Trophoblast cell (in vitro differentiated cells and primary cell): ENCODE measurements at regions not wholly inside any gene's neighbourhood (a gene's known extent, or its start where the extent isn't known, plus 50 kb on each side); places are given as distances from the start of the nearest gene placed in this dataset.

Source experiments
- DNase-seq, 2 donors: peaks; one replicate each; pipeline ENCODE4 v3.0.0-alpha.2; 2016
- H2AFZ ChIP-seq: 2 replicates; pipeline ENCODE4 v1.6.1; 2013; ENCODE audit warnings: low read length, moderate library complexity, mild to moderate bottlenecking; ENCODE audit not compliant: insufficient read depth, poor library complexity
- H2AK5ac ChIP-seq: 2 replicates; pipeline ENCODE4 v1.6.1; 2013; ENCODE audit warnings: mild to moderate bottlenecking, low read length
- H2BK120ac ChIP-seq: 2 replicates; pipeline ENCODE4 v1.6.1; 2013; ENCODE audit warnings: low read length, mild to moderate bottlenecking, moderate library complexity; ENCODE audit not compliant: insufficient read depth, poor library complexity
- H2BK12ac ChIP-seq: 2 replicates; pipeline ENCODE4 v1.6.1; 2013; ENCODE audit warnings: mild to moderate bottlenecking, low read length, moderate library complexity
- H2BK5ac ChIP-seq: 2 replicates; pipeline ENCODE4 v1.6.1; 2013; ENCODE audit warnings: low read length, low read depth, moderate library complexity, mild to moderate bottlenecking; ENCODE audit not compliant: poor library complexity
- H3K14ac ChIP-seq: 2 replicates; pipeline ENCODE4 v1.6.1; 2013; ENCODE audit warnings: mild to moderate bottlenecking, low read length
- H3K18ac ChIP-seq: 2 replicates; pipeline ENCODE4 v1.6.1; 2013; ENCODE audit warnings: mild to moderate bottlenecking, low read length
- H3K23ac ChIP-seq: 2 replicates; pipeline ENCODE4 v1.6.1; 2013; ENCODE audit warnings: low read length
- H3K27ac ChIP-seq: 2 replicates; pipeline ENCODE4 v1.5.1; 2013; ENCODE audit warnings: low read depth, mild to moderate bottlenecking, inconsistent platforms, low read length, moderate library complexity
- H3K27me3 ChIP-seq: 2 replicates; pipeline ENCODE4 v1.6.1; 2013; ENCODE audit warnings: inconsistent platforms, mild to moderate bottlenecking, low read length, moderate library complexity; ENCODE audit not compliant: insufficient read depth
- H3K36me3 ChIP-seq, 2 experiments: 1 replicate in 1 of 2; 2 replicates in 1 of 2; pipeline ENCODE4 v1.6.1; 2013; ENCODE audit warnings: low read length in 2 of 2, mild to moderate bottlenecking in 2 of 2, moderate library complexity in 1 of 2; ENCODE audit not compliant: insufficient read depth in 2 of 2, control insufficient read depth in 1 of 2
- H3K4ac ChIP-seq: 2 replicates; pipeline ENCODE4 v1.6.1; 2013; ENCODE audit warnings: low read depth, mild to moderate bottlenecking, low read length, moderate library complexity
- H3K4me1 ChIP-seq, 2 experiments: 1 replicate in 1 of 2; 2 replicates in 1 of 2; pipeline ENCODE4 v1.6.1; 2013; ENCODE audit warnings: low read length in 2 of 2, mild to moderate bottlenecking in 2 of 2, moderate library complexity in 1 of 2; ENCODE audit not compliant: insufficient read depth in 2 of 2, control insufficient read depth in 1 of 2
- H3K4me2 ChIP-seq: 2 replicates; pipeline ENCODE4 v1.6.1; 2013; ENCODE audit warnings: inconsistent platforms, mild to moderate bottlenecking, low read length, moderate library complexity
- H3K4me3 ChIP-seq: 2 replicates; pipeline ENCODE4 v1.5.1; 2013; ENCODE audit warnings: mild to moderate bottlenecking, low read depth, low read length, inconsistent platforms
- H3K79me1 ChIP-seq: one replicate; pipeline ENCODE4 v1.6.1; 2013; ENCODE audit warnings: low read length
- H3K79me2 ChIP-seq: 2 replicates; pipeline ENCODE4 v1.6.1; 2013; ENCODE audit warnings: low read length, mild to moderate bottlenecking; ENCODE audit not compliant: control insufficient read depth, insufficient read depth, poor library complexity
- H3K9ac ChIP-seq: 2 replicates; pipeline ENCODE4 v1.6.1; 2013; ENCODE audit warnings: mild to moderate bottlenecking, low read length
- H3K9me3 ChIP-seq: 2 replicates; pipeline ENCODE4 v1.6.1; 2013; ENCODE audit warnings: low read depth, mild to moderate bottlenecking, control low read depth, inconsistent platforms, low read length; ENCODE audit not compliant: insufficient read depth
- H4K12ac ChIP-seq: 2 replicates; pipeline ENCODE4 v1.6.1; 2013; ENCODE audit warnings: low read depth, mild to moderate bottlenecking, low read length, moderate library complexity
- H4K8ac ChIP-seq: 2 replicates; pipeline ENCODE4 v1.6.1; 2013; ENCODE audit warnings: low read depth, mild to moderate bottlenecking, low read length, moderate library complexity
- H4K91ac ChIP-seq: one replicate; pipeline ENCODE4 v1.6.1; 2013; ENCODE audit warnings: low read depth, mild to moderate bottlenecking, low read length, moderate library complexity
- WGBS: extraction: QIAGEN DNeasy Blood & Tissue Kit; methylation state at CpG from one replicate; pipeline ENCODE4 v1.1.7; 2013; ENCODE audit warnings: missing lambda C conversion rate; ENCODE audit not compliant: insufficient read length, insufficient coverage; ENCODE audit errors: extremely low coverage; 5-methylcytosine and 5-hydroxymethylcytosine counted together

DNA sequence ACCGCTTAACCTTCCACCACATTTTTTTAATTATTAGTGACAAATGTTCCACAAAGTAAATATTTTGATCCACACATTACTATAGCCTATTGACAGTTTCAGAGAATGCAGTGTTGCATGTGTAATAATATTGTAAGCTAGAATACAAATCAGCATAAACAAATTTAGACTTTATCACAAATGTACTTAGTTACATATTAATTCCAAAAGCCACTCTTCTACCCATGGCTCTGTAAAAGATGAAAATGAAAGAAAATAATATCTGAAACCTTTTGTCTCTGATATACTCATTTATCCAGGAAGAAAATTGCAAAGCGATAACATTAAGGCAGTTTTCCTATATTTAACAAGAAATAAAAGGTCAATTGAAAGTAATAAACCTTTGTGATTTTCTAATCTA, 954.0 kb upstream of the MAN1A1 start:
- Histone ChIP-seq H3K14ac (no peak overlapping the region), H2AFZ (no peak overlapping the region), H3K4me3 (no peak overlapping the region), H2AK5ac (no peak overlapping the region), H2BK120ac (no peak overlapping the region), H3K4me2 (no peak overlapping the region), H3K4ac (no peak overlapping the region), H4K12ac (no peak overlapping the region), H3K9ac (no peak overlapping the region), H3K9me3 (no peaks in the 10 kb centered on the region), H3K79me2 (no peaks in the 10 kb centered on the region), H2BK5ac (no peak overlapping the region), H3K23ac (no peak overlapping the region), H3K18ac (no peak overlapping the region), H4K91ac (no peak overlapping the region), H4K8ac (no peak overlapping the region), H3K36me3 (no peaks in the 10 kb centered on the region), H3K79me1 (no peaks in the 10 kb centered on the region), H3K27ac (no peak overlapping the region), H3K27me3 (no peaks in the 10 kb centered on the region), H2BK12ac (no peak overlapping the region), H3K4me1 (no peaks in the 10 kb centered on the region)
- no peak for DNase-seq
- WGBS = no CpG with 5 or more reads among the region's 2 CpGs

DNA sequence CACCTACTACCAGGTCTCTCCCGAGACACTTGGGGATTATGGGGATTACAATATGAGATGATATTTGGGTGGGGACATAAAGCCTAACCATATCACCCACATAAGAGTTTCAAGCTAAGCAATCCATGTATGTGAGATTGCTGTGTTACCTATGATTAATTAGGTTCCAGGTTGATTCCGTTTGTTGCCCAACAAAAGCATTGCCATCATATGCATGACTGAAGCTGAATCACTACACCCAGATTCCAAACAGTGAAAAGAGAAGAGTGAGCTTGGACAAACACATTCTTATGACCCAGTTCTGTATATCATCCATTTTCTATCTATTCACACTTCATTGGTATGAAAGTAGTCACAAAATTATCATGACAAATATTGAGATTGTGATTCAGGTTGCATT, 952.5 kb upstream of the MAN1A1 start:
- no peak overlapping the region for H3K18ac ChIP-seq
- no peak overlapping the region for H4K12ac ChIP-seq
- H2AFZ ChIP-seq = no peak overlapping the region
- H3K23ac ChIP-seq = no peak overlapping the region
- no CpG with 5 or more reads among the region's 2 CpGs for WGBS
- no peak overlapping the region for H4K8ac ChIP-seq
- H3K4me2 ChIP-seq = no peak overlapping the region
- H3K9me3 ChIP-seq = no peaks in the 10 kb centered on the region
- H3K14ac ChIP-seq = no peak overlapping the region
- no peaks in the 10 kb centered on the region for H3K4me1 ChIP-seq
- H4K91ac ChIP-seq = no peak overlapping the region
- no peak for DNase-seq
- no peak overlapping the region for H3K9ac ChIP-seq
- no peak overlapping the region for H3K4ac ChIP-seq
- no peak overlapping the region for H2BK120ac ChIP-seq
- no peak overlapping the region for H3K27ac ChIP-seq
- H3K79me2 ChIP-seq = no peaks in the 10 kb centered on the region
- H3K36me3 ChIP-seq = no peaks in the 10 kb centered on the region
- H2BK12ac ChIP-seq = no peak overlapping the region
- H2BK5ac ChIP-seq = no peak overlapping the region
- no peaks in the 10 kb centered on the region for H3K79me1 ChIP-seq
- no peak overlapping the region for H2AK5ac ChIP-seq
- no peak overlapping the region for H3K4me3 ChIP-seq
- H3K27me3 ChIP-seq = no peaks in the 10 kb centered on the region

DNA sequence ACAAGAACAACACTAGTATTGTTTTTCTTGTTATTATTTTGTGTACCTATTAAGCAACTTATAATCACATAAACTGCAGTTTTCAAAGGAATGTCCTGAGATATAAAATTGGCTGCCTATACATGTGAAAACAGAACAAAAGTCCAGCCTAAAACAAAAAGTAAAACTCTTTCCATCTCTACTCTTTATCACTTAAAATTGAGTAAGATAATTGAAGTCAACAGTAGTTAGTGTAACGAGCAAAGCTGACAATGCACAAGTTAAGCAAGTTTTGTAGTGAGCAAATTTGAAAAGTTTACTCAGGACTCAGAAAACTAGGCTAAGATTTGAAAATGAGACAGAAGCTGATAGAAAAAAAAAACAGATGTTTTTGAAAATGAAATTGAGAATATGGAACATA, 941.4 kb upstream of the MAN1A1 start:
- Histone ChIP-seq H4K12ac (no peak overlapping the region), H3K4me1 (no peaks in the 10 kb centered on the region), H2BK5ac (no peak overlapping the region), H3K36me3 (no peaks in the 10 kb centered on the region), H2AK5ac (no peak overlapping the region), H3K4me3 (no peak overlapping the region), H4K8ac (no peak overlapping the region), H3K9ac (no peak overlapping the region), H3K9me3 (no peaks in the 10 kb centered on the region), H3K79me2 (no peaks in the 10 kb centered on the region), H2AFZ (no peak overlapping the region), H2BK12ac (no peak overlapping the region), H3K27ac (no peak overlapping the region), H3K27me3 (no peaks in the 10 kb centered on the region), H3K18ac (no peak overlapping the region), H2BK120ac (no peak overlapping the region), H3K14ac (no peak overlapping the region), H3K4ac (no peak overlapping the region), H3K4me2 (no peak overlapping the region), H3K79me1 (no peaks in the 10 kb centered on the region), H3K23ac (no peak overlapping the region), H4K91ac (no peak overlapping the region)
- no CpG with 5 or more reads among the region's 1 CpG for WGBS
- no peak for DNase-seq

DNA sequence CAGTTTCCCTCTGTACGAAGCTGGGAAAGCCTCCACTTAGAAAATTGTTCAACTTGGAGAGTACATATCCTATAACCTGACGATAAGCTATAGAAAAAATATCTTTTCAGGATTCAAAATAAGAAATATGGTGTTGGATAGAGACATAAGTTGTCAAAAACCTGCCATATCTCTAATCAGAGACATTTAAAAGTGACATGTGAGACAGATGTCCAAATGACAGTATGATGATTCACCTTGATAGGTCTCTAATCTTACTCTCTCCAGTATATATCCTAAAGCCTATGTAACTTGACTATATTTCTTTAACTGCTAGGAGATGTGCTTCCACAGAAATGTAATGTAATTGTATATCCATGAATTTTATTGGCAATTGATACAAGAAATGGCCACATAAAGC, 932.4 kb upstream of the MAN1A1 start:
- no CpG with 5 or more reads among the region's 2 CpGs for WGBS

More for the DNA sequence above, 932.4 kb upstream of the MAN1A1 start:
- Histone ChIP-seq H2BK5ac (no peak overlapping the region), H4K8ac (no peak overlapping the region), H3K18ac (no peak overlapping the region), H2AK5ac (no peak overlapping the region), H3K9ac (no peak overlapping the region), H2BK12ac (no peak overlapping the region), H4K91ac (no peak overlapping the region), H3K4me1 (no peaks in the 10 kb centered on the region), H3K27me3 (no peaks in the 10 kb centered on the region), H3K79me1 (no peaks in the 10 kb centered on the region), H3K79me2 (no peaks in the 10 kb centered on the region), H3K14ac (no peak overlapping the region), H3K27ac (no peak overlapping the region), H4K12ac (no peak overlapping the region), H3K4me2 (no peak overlapping the region), H3K4ac (no peak overlapping the region), H3K9me3 (no peaks in the 10 kb centered on the region), H2AFZ (no peak overlapping the region), H3K23ac (no peak overlapping the region), H3K36me3 (no peaks in the 10 kb centered on the region), H2BK120ac (no peak overlapping the region), H3K4me3 (no peak overlapping the region)
- no peak for DNase-seq
